ENCODE measurements at regions not wholly inside any gene's neighbourhood (a gene's known extent, or its start where the extent isn't known, plus 50 kb on each side); places are given as distances from the start of the nearest gene placed in this dataset.

DNA sequence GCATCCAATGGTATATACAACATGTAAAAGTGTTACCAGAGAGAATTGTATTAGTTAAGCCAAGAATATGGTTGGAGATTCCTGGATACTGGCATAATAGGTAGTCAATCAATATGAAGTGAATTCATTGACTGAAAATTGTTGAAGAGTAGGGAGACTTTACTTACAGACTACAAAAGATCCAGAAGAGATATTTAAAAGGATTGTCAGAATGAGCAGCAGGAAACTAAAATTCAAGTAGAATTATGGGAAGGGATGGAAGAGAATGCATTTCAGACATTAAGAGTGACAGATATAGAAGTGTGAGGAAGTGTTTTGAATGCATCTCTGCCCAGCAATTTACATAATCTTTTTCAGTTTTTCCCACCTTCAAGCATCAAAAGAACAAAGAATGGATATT is 62.3 kb upstream of the POM121L12 start:
- TF ChIP-seq POLR2A (IDR thresholded peaks at IDR 0.05), result no peak
- no peak for TF ChIP-seq POLR2AphosphoS5 (IDR thresholded peaks at IDR 0.05)
- TF ChIP-seq CTCF (IDR thresholded peaks at IDR 0.05), result no peak
- TF ChIP-seq EP300 (IDR thresholded peaks at IDR 0.05; ENCODE audit: low read depth), result no peak
